ENCODE measurements at regions not wholly inside any gene's neighbourhood (a gene's known extent, or its start where the extent isn't known, plus 50 kb on each side); places are given as distances from the start of the nearest gene placed in this dataset.

- Histone ChIP-seq H3K9me3 (ENCODE audit: insufficient read depth, low read length) (no peaks in the 10 kb centered on the region), H4K20me1 (ENCODE audit: insufficient read depth, low read length) (no peaks in the 10 kb centered on the region), H3K79me2 (ENCODE audit: low read length) (no peaks in the 10 kb centered on the region), H2AFZ (ENCODE audit: low read depth, low read length) (no peak overlapping the region), H3K4me3 (ENCODE audit: low read length) (no peak overlapping the region), H3K4me1 (ENCODE audit: low read length) (no peaks in the 10 kb centered on the region), H3K27ac (ENCODE audit: low read length) (no peak overlapping the region), H3K9ac (ENCODE audit: low read length) (no peak overlapping the region), H3K27me3 (ENCODE audit: low read depth, low read length) (no peaks in the 10 kb centered on the region), H3K36me3 (replicated peaks; ENCODE audit: low read depth, low read length) (no peaks in the 10 kb centered on the region), H3K4me2 (ENCODE audit: low read length) (no peak overlapping the region)
- no peak for TF ChIP-seq EZH2phosphoT487 (IDR thresholded peaks at IDR 0.05; ENCODE audit: low read depth)
- TF ChIP-seq CTCF (IDR thresholded peaks at IDR 0.05; ENCODE audit: low read depth, low read length): no peak
Measured at GRCh38 chr5:8417316-8418048, 548.5 kb downstream of the MTRR start.

- Histone ChIP-seq H2AFZ (ENCODE audit: low read depth, low read length) (no peak overlapping the region), H3K79me2 (ENCODE audit: low read length) (no peaks in the 10 kb centered on the region), H3K4me1 (ENCODE audit: low read length) (no peaks in the 10 kb centered on the region), H4K20me1 (ENCODE audit: insufficient read depth, low read length) (no peaks in the 10 kb centered on the region), H3K27ac (ENCODE audit: low read length) (no peak overlapping the region), H3K9ac (ENCODE audit: low read length) (no peak overlapping the region), H3K27me3 (ENCODE audit: low read depth, low read length) (no peaks in the 10 kb centered on the region), H3K9me3 (ENCODE audit: insufficient read depth, low read length) (no peaks in the 10 kb centered on the region), H3K4me3 (ENCODE audit: low read length) (no peak overlapping the region), H3K4me2 (ENCODE audit: low read length) (no peak overlapping the region), H3K36me3 (replicated peaks; ENCODE audit: low read depth, low read length) (no peaks in the 10 kb centered on the region)
- no peak for TF ChIP-seq EZH2phosphoT487 (IDR thresholded peaks at IDR 0.05; ENCODE audit: low read depth)
Measured at GRCh38 chr5:8418049-8418426, 549.1 kb downstream of the MTRR start.

- TF ChIP-seq CTCF (IDR thresholded peaks at IDR 0.05; ENCODE audit: low read depth, low read length) (no peak), EZH2phosphoT487 (IDR thresholded peaks at IDR 0.05; ENCODE audit: low read depth) (no peak)
- no peaks in the 10 kb centered on the region for H4K20me1 ChIP-seq (ENCODE audit: insufficient read depth, low read length)
- H3K4me2 ChIP-seq (ENCODE audit: low read length): no peak overlapping the region
- no peaks in the 10 kb centered on the region for H3K27me3 ChIP-seq (ENCODE audit: low read depth, low read length)
- no peaks in the 10 kb centered on the region for H3K79me2 ChIP-seq (ENCODE audit: low read length)
- H3K36me3 ChIP-seq (replicated peaks; ENCODE audit: low read depth, low read length): no peaks in the 10 kb centered on the region
- H3K27ac ChIP-seq (ENCODE audit: low read length): no peak overlapping the region
- H3K4me3 ChIP-seq (ENCODE audit: low read length): no peak overlapping the region
- no peaks in the 10 kb centered on the region for H3K4me1 ChIP-seq (ENCODE audit: low read length)
- H2AFZ ChIP-seq (ENCODE audit: low read depth, low read length): no peak overlapping the region
- no peaks in the 10 kb centered on the region for H3K9me3 ChIP-seq (ENCODE audit: insufficient read depth, low read length)
- no peak overlapping the region for H3K9ac ChIP-seq (ENCODE audit: low read length)
Measured at GRCh38 chr5:8429778-8430758, 561.1 kb downstream of the MTRR start.

GRCh38 chr5:8434501-8434900 lies 565.6 kb downstream of the MTRR start:
- Histone ChIP-seq H2AFZ (ENCODE audit: low read depth, low read length) (no peak overlapping the region), H3K79me2 (ENCODE audit: low read length) (no peaks in the 10 kb centered on the region), H3K4me3 (ENCODE audit: low read length) (no peak overlapping the region), H3K36me3 (replicated peaks; ENCODE audit: low read depth, low read length) (no peaks in the 10 kb centered on the region), H3K27me3 (ENCODE audit: low read depth, low read length) (no peaks in the 10 kb centered on the region), H3K9ac (ENCODE audit: low read length) (no peak overlapping the region), H4K20me1 (ENCODE audit: insufficient read depth, low read length) (no peaks in the 10 kb centered on the region), H3K4me2 (ENCODE audit: low read length) (no peak overlapping the region), H3K9me3 (ENCODE audit: insufficient read depth, low read length) (no peaks in the 10 kb centered on the region), H3K27ac (ENCODE audit: low read length) (no peak overlapping the region), H3K4me1 (ENCODE audit: low read length) (no peaks in the 10 kb centered on the region)
- TF ChIP-seq CTCF (IDR thresholded peaks at IDR 0.05; ENCODE audit: low read depth, low read length) (no peak), EZH2phosphoT487 (IDR thresholded peaks at IDR 0.05; ENCODE audit: low read depth) (no peak)
